ENCODE measurements at regions not wholly inside any gene's neighbourhood (a gene's known extent, or its start where the extent isn't known, plus 50 kb on each side); places are given as distances from the start of the nearest gene placed in this dataset.

GRCh38 chr14:62001963-62002362 is 239.7 kb downstream of the SNAPC1 start:
- H3K36me3 Mint-ChIP-seq = no peaks in the 10 kb centered on the region
- H3K4me3 Mint-ChIP-seq = no peak overlapping the region
- DNase-seq = no peak
- peaks cover 12% of the 10 kb centered on the region for H3K9me3 Mint-ChIP-seq
- no peaks in the 10 kb centered on the region for H3K4me1 Mint-ChIP-seq
- H3K27ac Mint-ChIP-seq = no peak overlapping the region
- H3K27me3 Mint-ChIP-seq = peaks cover 26% of the 10 kb centered on the region

- no peak overlapping the region for H3K4me3 Mint-ChIP-seq
- H3K9me3 Mint-ChIP-seq = peaks cover 12% of the 10 kb centered on the region
- peaks cover 26% of the 10 kb centered on the region for H3K27me3 Mint-ChIP-seq
- no peaks in the 10 kb centered on the region for H3K36me3 Mint-ChIP-seq
- no peak for DNase-seq
- no peak overlapping the region for H3K27ac Mint-ChIP-seq
- H3K4me1 Mint-ChIP-seq = no peaks in the 10 kb centered on the region
Measured at GRCh38 chr14:62002642-62003041, 240.4 kb downstream of the SNAPC1 start.

GRCh38 chr14:62003701-62004100 is 241.5 kb downstream of the SNAPC1 start:
- Mint-ChIP-seq H3K9me3 (peaks cover 12% of the 10 kb centered on the region), H3K36me3 (no peaks in the 10 kb centered on the region), H3K4me3 (no peak overlapping the region), H3K27me3 (peaks cover 26% of the 10 kb centered on the region), H3K4me1 (no peaks in the 10 kb centered on the region), H3K27ac (no peak overlapping the region)
- DNase-seq = no peak

GRCh38 chr14:62006116-62006731 is 244.0 kb downstream of the SNAPC1 start:
- Mint-ChIP-seq H3K4me1 (no peaks in the 10 kb centered on the region), H3K9me3 (peaks cover 12% of the 10 kb centered on the region), H3K36me3 (no peaks in the 10 kb centered on the region), H3K4me3 (no peak overlapping the region), H3K27me3 (peaks cover 26% of the 10 kb centered on the region), H3K27ac (no peak overlapping the region)
- DNase-seq = no peak

- no peaks in the 10 kb centered on the region for H3K9me3 Mint-ChIP-seq
- no peaks in the 10 kb centered on the region for H3K36me3 Mint-ChIP-seq
- H3K27me3 Mint-ChIP-seq = peaks cover 11% of the 10 kb centered on the region
- no peaks in the 10 kb centered on the region for H3K4me1 Mint-ChIP-seq
- DNase-seq = no peak
- H3K4me3 Mint-ChIP-seq = no peak overlapping the region
- H3K27ac Mint-ChIP-seq = no peak overlapping the region
Measured at GRCh38 chr14:62015243-62015642, 253.0 kb downstream of the SNAPC1 start.

GRCh38 chr14:62015945-62016344 is 253.7 kb downstream of the SNAPC1 start:
- Mint-ChIP-seq H3K27ac (no peak overlapping the region), H3K4me3 (no peak overlapping the region), H3K9me3 (no peaks in the 10 kb centered on the region), H3K27me3 (peaks cover 11% of the 10 kb centered on the region), H3K36me3 (no peaks in the 10 kb centered on the region), H3K4me1 (no peaks in the 10 kb centered on the region)
- no peak for DNase-seq

- no peaks in the 10 kb centered on the region for H3K9me3 Mint-ChIP-seq
- H3K27me3 Mint-ChIP-seq = peaks cover 7% of the 10 kb centered on the region
- H3K4me3 Mint-ChIP-seq = no peak overlapping the region
- no peak overlapping the region for H3K27ac Mint-ChIP-seq
- H3K4me1 Mint-ChIP-seq = no peaks in the 10 kb centered on the region
- no peak for DNase-seq
- no peaks in the 10 kb centered on the region for H3K36me3 Mint-ChIP-seq
Measured at GRCh38 chr14:62017651-62018230, 255.5 kb downstream of the SNAPC1 start.

- DNase-seq = no peak
- Mint-ChIP-seq H3K36me3 (no peaks in the 10 kb centered on the region), H3K4me1 (no peaks in the 10 kb centered on the region), H3K9me3 (no peaks in the 10 kb centered on the region), H3K27ac (no peak overlapping the region), H3K4me3 (no peak overlapping the region), H3K27me3 (peaks cover 7% of the 10 kb centered on the region)
Measured at GRCh38 chr14:62018606-62019005, 256.4 kb downstream of the SNAPC1 start.

GRCh38 chr14:62027958-62028357 is 265.7 kb downstream of the SNAPC1 start:
- no peak for DNase-seq
- Mint-ChIP-seq H3K4me1 (peaks cover 4% of the 10 kb centered on the region), H3K27me3 (peaks cover 10% of the 10 kb centered on the region), H3K27ac (no peak overlapping the region), H3K4me3 (no peak overlapping the region), H3K36me3 (no peaks in the 10 kb centered on the region), H3K9me3 (peaks cover 6% of the 10 kb centered on the region)

GRCh38 chr14:62029569-62029924 is 267.3 kb downstream of the SNAPC1 start:
- Mint-ChIP-seq H3K36me3 (no peaks in the 10 kb centered on the region), H3K4me1 (peaks cover 4% of the 10 kb centered on the region), H3K9me3 (peaks cover 4% of the 10 kb centered on the region), H3K27me3 (peaks cover 10% of the 10 kb centered on the region), H3K27ac (no peak overlapping the region), H3K4me3 (no peak overlapping the region)
- no peak for DNase-seq

GRCh38 chr14:62030387-62030786 is 268.2 kb downstream of the SNAPC1 start:
- Mint-ChIP-seq H3K27ac (no peak overlapping the region), H3K9me3 (no peaks in the 10 kb centered on the region), H3K36me3 (no peaks in the 10 kb centered on the region), H3K4me1 (peaks cover 4% of the 10 kb centered on the region), H3K4me3 (no peak overlapping the region), H3K27me3 (peaks cover 6% of the 10 kb centered on the region)
- DNase-seq = no peak

- peaks cover 4% of the 10 kb centered on the region for H3K4me1 Mint-ChIP-seq
Measured at GRCh38 chr14:62031504-62031903, 269.3 kb downstream of the SNAPC1 start.

GRCh38 chr14:62053188-62053587 is 291.0 kb downstream of the SNAPC1 start:
- H3K36me3 Mint-ChIP-seq = no peaks in the 10 kb centered on the region
- no peak overlapping the region for H3K4me3 Mint-ChIP-seq
- H3K27ac Mint-ChIP-seq = no peak overlapping the region
- peaks cover 3% of the 10 kb centered on the region for H3K27me3 Mint-ChIP-seq
- H3K9me3 Mint-ChIP-seq = peaks cover 7% of the 10 kb centered on the region
- DNase-seq = no peak
- no peaks in the 10 kb centered on the region for H3K4me1 Mint-ChIP-seq

More at GRCh38 chr14:62031504-62031903, 269.3 kb downstream of the SNAPC1 start:
- H3K27me3 Mint-ChIP-seq = peaks cover 6% of the 10 kb centered on the region
- no peak overlapping the region for H3K4me3 Mint-ChIP-seq
- H3K27ac Mint-ChIP-seq = no peak overlapping the region
- H3K36me3 Mint-ChIP-seq = no peaks in the 10 kb centered on the region
- no peaks in the 10 kb centered on the region for H3K9me3 Mint-ChIP-seq
- DNase-seq = no peak

GRCh38 chr14:62056789-62057188 is 294.6 kb downstream of the SNAPC1 start:
- no peak for DNase-seq
- no peaks in the 10 kb centered on the region for H3K9me3 Mint-ChIP-seq
- H3K36me3 Mint-ChIP-seq = no peaks in the 10 kb centered on the region
- H3K27me3 Mint-ChIP-seq = no peaks in the 10 kb centered on the region
- no peak overlapping the region for H3K27ac Mint-ChIP-seq
- no peaks in the 10 kb centered on the region for H3K4me1 Mint-ChIP-seq
- no peak overlapping the region for H3K4me3 Mint-ChIP-seq

GRCh38 chr14:62062645-62063044 is 300.4 kb downstream of the SNAPC1 start:
- no peaks in the 10 kb centered on the region for H3K9me3 Mint-ChIP-seq
- no peak for DNase-seq
- H3K27me3 Mint-ChIP-seq = no peaks in the 10 kb centered on the region
- no peak overlapping the region for H3K4me3 Mint-ChIP-seq
- H3K36me3 Mint-ChIP-seq = no peaks in the 10 kb centered on the region
- H3K4me1 Mint-ChIP-seq = no peaks in the 10 kb centered on the region
- no peak overlapping the region for H3K27ac Mint-ChIP-seq

- Mint-ChIP-seq H3K4me3 (no peak overlapping the region), H3K27ac (no peak overlapping the region), H3K9me3 (no peaks in the 10 kb centered on the region), H3K36me3 (no peaks in the 10 kb centered on the region), H3K4me1 (no peaks in the 10 kb centered on the region), H3K27me3 (no peaks in the 10 kb centered on the region)
- no peak for DNase-seq
Measured at GRCh38 chr14:62064751-62065323, 302.6 kb downstream of the SNAPC1 start.

All from activated naive CD8-positive, alpha-beta T cell treated with anti-CD3 and anti-CD28 coated beads for 36 hours (primary cell).